ENCODE measurements at regions not wholly inside any gene's neighbourhood (a gene's known extent, or its start where the extent isn't known, plus 50 kb on each side); places are given as distances from the start of the nearest gene placed in this dataset.
"Not testable (repeated sequence)": the region's sequence is repeated elsewhere in the genome, so short reads cannot be mapped to it uniquely, and the experiment has no call there.

DNA sequence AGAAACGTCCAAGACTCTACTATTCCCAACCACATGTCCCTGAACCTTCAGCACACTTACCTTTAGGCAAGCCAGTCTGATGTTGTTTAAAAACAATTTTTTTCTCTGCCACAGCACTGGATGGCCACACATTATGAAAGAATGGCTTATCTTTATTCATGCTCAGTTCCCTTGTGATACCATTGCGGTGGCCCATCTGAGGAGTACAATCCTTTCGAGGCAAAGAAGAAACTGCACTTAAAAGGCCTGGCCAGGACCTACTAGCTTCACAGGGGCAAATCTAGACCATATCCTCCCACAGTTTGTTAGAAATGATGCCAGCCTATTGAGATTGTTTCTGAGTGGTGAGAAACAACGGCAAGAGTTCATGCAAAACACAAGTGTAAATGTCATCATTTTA lies 88.4 kb upstream of the PLEKHG1 start:
- no peak overlapping the region for H3K4me3 ChIP-seq (ENCODE audit: low read depth, low read length)
- TF ChIP-seq, protein P1, sequence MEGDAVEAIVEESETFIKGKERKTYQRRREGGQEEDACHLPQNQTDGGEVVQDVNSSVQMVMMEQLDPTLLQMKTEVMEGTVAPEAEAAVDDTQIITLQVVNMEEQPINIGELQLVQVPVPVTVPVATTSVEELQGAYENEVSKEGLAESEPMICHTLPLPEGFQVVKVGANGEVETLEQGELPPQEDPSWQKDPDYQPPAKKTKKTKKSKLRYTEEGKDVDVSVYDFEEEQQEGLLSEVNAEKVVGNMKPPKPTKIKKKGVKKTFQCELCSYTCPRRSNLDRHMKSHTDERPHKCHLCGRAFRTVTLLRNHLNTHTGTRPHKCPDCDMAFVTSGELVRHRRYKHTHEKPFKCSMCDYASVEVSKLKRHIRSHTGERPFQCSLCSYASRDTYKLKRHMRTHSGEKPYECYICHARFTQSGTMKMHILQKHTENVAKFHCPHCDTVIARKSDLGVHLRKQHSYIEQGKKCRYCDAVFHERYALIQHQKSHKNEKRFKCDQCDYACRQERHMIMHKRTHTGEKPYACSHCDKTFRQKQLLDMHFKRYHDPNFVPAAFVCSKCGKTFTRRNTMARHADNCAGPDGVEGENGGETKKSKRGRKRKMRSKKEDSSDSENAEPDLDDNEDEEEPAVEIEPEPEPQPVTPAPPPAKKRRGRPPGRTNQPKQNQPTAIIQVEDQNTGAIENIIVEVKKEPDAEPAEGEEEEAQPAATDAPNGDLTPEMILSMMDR (IDR thresholded peaks at IDR 0.05; ENCODE audit: low read depth, low read length, missing control alignments): no peak
- DNase-seq (ENCODE audit: low read depth): no peak

DNA sequence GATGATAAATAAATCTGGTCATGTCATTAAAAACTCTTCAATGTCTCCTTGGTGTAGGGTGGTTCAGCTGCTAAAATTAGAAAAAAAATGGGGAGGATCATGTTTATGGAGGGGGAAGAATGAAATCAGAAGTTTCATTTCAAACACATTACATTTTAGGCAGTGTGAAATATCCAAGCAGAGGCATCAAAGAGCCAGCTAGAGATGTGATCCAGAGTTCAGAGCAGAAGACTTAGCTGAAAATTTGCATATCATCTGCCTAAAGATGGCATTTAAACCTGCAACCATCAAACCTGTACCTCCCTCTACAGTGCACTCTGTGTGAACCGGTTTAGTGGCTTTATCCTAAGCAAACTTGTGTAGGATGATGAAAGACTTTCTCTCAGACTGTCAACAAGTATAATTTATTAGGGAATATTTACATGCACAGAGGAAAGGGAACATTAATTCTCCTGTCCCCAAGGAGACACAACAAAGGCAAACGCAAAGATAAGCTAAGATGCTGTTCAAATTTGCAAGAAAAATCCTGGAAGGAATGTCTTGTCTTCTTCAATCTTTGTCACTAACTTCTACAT lies 84.8 kb upstream of the PLEKHG1 start:
- TF ChIP-seq, protein P1 (IDR thresholded peaks at IDR 0.05; ENCODE audit: low read depth, low read length, missing control alignments): no peak
- no peak overlapping the region for H3K4me3 ChIP-seq (ENCODE audit: low read depth, low read length)
- DNase-seq (ENCODE audit: low read depth): no peak

DNA sequence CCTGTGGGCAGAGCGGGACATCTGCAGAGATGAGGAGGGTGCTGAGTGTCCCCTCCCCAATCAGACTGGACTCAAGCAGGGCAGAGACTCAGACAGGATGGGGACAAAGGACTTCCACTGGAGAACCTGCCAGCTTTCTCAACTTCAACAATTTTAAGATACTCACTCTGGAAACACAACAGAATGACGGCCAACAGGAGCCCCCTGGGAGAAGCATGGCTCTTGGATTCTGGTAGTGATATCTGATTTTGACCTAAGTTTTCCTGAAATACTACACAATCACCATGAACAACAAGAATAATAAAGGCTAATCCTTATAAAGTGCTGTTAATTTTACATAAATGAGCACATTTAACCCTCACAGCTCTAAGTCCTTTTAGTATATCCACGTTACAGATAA lies 83.5 kb upstream of the PLEKHG1 start:
- no peak for DNase-seq (ENCODE audit: low read depth)
- TF ChIP-seq, protein P1 (IDR thresholded peaks at IDR 0.05; ENCODE audit: low read depth, low read length, missing control alignments): no peak
- no peak overlapping the region for H3K4me3 ChIP-seq (ENCODE audit: low read depth, low read length)

DNA sequence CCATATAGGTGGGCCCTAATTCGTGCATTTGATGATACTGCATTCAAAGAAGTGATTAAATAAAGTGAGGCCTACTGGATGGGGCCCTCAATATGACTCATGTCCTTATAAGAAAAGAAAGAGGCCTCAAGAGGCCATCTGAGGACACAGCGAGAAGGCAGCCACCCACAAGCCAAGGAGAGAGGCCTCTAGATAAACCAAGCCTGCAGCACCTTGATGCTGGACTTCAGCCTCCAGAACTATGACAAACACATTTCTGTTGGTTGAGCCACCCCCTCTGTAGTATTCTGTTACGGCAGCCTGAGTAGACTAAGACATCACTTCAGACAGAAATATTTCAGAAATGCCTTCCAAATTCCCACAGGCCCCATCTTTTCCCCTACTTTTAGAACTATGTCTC lies 82.5 kb upstream of the PLEKHG1 start:
- TF ChIP-seq, protein P1 (IDR thresholded peaks at IDR 0.05; ENCODE audit: low read depth, low read length, missing control alignments): no peak
- no peak for DNase-seq (ENCODE audit: low read depth)
- no peak overlapping the region for H3K4me3 ChIP-seq (ENCODE audit: low read depth, low read length)

DNA sequence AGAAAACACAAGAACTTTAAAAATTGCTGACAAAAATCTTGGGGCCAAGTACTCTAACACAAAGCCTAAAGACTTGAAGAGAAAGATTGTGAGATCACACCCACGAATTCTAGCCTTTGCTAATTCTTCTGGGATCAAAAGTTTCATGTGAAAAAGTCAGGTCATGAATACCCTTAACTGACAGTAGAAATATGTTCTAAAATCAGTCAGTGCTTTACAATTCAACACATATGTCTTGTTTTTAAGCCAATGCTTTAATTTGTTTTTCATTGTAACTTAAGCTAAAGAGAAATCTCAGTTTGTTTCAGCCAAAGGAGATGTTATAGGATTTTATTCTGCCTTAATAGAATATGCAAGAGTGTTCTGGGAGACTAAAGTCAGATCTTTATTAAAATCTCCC lies 78.2 kb upstream of the PLEKHG1 start:
- TF ChIP-seq, protein P1 (IDR thresholded peaks at IDR 0.05; ENCODE audit: low read depth, low read length, missing control alignments): no peak
- DNase-seq (ENCODE audit: low read depth): no peak
- no peak overlapping the region for H3K4me3 ChIP-seq (ENCODE audit: low read depth, low read length)

DNA sequence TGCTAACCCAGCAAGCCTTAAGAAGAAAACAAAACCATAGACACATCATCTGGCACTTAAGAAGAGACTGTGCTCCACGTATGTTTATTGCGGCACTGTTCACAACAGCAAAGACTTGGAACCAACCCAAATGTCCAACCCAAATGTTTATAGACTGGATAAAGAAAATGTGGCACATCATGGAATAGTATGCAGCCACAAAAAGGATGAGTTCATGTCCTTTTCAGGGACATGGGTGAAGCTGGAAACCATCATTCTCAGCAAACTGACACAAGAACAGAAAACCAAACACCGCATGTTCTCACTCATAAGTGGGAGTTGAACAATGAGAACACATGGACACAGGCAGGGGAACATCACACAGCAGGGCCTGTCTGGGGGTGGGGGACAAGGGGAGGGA lies 76.5 kb upstream of the PLEKHG1 start:
- not testable (repeated sequence) for H3K4me3 ChIP-seq (ENCODE audit: low read depth, low read length); DNase-seq (ENCODE audit: low read depth)

DNA sequence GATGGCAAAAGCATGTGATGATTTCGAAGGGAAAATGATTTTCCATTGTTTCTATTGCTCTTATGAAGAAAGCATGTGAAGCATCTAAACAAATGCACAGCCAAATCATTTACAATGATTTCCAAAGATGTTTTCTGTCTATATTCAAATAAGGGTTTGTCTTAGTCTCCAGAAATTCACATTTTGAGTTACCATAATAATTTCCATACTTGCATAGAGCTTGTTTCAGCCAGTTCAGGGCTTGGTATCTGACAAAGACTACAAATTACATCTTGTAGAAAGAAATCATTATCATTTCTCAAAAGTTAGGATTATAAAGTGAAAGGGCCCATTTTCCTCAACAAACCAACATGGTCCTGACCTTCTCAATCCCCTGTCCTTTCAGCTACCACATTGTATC lies 74.4 kb upstream of the PLEKHG1 start:
- no peak for DNase-seq (ENCODE audit: low read depth)
- H3K4me3 ChIP-seq (ENCODE audit: low read depth, low read length): no peak overlapping the region
- TF ChIP-seq, protein P1 (IDR thresholded peaks at IDR 0.05; ENCODE audit: low read depth, low read length, missing control alignments): no peak
